ENCODE measurements at regions not wholly inside any gene's neighbourhood (a gene's known extent, or its start where the extent isn't known, plus 50 kb on each side); places are given as distances from the start of the nearest gene placed in this dataset.

- no peak for DNase-seq (ENCODE audit: low read depth, low spot score)
Measured at GRCh38 chr13:70391678-70392077, 283.4 kb upstream of the KLHL1 start.

DNA sequence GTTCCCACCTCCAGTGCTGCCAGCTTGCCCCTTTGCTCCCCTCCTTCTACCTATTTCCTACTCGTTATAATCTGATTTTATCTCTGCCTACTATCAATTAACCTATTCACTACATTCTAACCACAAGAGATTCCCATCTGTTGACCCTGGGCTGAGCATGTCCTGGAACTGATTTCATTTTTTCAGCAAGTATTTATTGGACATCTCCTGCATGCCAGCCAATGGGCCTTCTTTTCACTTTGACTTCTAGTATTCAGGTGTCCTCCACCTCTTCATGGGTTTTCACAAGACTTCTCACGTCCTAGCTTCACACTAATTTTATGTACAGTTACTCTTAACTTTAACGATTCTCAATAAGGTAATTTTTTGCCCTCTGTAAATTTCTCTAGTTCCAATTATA is 282.7 kb upstream of the KLHL1 start:
- no peak for DNase-seq (ENCODE audit: low read depth, low spot score)

DNA sequence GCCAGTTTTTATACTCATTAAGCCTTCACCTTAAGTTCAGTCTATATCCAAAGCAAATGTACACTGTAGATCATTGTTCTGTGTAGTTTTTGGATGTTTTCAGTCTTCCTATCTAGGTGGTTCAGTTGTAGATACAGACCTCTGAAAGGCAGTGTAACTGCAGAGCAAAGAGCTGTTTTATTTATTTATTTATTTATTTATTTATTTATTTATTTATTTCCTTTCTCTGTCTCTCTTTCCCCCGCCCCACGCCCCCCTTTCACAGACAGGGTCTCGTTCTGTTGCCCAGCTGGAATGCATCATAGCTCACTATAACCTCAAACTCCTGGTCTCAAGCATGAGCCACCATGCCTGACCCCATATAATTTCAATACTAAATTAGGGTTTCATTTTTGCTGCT is 281.8 kb upstream of the KLHL1 start:
- no peak for DNase-seq (ENCODE audit: low read depth, low spot score)

GRCh38 chr13:70388935-70389334 is 280.7 kb upstream of the KLHL1 start:
- no peak for DNase-seq (ENCODE audit: low read depth, low spot score)

GRCh38 chr13:70386919-70387318 is 278.7 kb upstream of the KLHL1 start:
- no peak for DNase-seq (ENCODE audit: low read depth, low spot score)

DNA sequence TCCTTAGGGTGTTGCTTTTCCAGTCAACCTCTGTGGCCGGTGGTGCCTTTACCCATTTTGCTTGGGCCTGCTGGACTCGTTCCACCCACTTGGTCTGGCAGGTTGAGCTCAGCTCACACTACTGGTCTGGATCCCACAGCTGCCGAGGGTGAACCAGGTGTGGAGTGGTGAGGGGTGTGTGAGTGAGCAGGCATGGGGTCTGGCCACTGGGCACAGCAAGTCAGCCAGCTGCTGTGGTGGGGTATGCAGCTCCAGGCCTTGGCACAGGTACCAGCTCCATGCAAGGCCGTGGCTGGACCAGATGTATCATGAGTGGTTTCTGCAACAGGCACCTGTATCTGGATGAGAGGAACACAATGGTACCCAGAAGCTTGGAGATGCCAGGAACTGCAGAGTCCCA is 277.6 kb upstream of the KLHL1 start:
- DNase-seq (ENCODE audit: low read depth, low spot score) = no peak

GRCh38 chr13:70384156-70384555 is 275.9 kb upstream of the KLHL1 start:
- DNase-seq (ENCODE audit: low read depth, low spot score) = no peak

DNA sequence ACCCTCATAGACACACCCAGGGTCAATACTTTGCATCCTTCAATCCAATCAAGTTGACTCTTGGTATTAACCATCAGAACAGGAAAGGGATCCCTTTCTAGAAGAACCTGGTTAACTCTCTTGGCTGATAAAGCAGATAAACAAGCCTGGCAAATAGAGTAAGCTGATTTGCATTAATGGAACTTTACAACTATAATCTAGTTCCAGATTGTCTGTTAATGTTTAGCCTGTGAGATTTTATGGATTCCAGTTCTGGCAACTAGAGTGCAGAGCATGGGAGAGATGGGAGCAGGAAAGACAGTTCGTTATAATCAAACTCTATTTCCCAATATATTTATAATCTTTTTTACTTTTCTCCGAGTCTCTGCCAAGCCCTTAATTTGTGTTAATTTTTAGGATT is 272.6 kb upstream of the KLHL1 start:
- DNase-seq (ENCODE audit: low read depth, low spot score) = no peak

DNA sequence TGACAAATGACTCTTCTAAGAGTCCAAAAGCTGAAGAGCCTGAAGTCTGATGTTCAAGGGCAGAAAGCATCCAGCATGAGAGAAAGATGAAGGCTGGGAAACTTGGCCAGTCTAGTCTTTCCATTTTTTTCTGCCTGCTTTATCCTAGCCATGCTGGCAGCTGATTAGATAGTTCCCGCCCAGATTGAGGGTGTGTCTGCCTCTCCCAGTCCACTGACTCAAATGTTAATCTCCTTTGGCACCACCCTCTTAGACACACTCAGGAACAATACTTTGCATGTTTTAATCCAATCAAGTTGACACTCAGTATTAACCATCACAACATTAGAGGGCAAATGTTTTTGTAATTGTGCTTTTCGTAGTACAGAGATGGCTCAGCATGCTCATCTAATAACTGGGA is 267.5 kb upstream of the KLHL1 start:
- no peak for DNase-seq (ENCODE audit: low read depth, low spot score)

- DNase-seq (ENCODE audit: low read depth, low spot score) = no peak
Measured at GRCh38 chr13:70370924-70371323, 262.7 kb upstream of the KLHL1 start.

- no peak for DNase-seq (ENCODE audit: low read depth, low spot score)
Measured at GRCh38 chr13:70366720-70367119, 258.5 kb upstream of the KLHL1 start.

DNA sequence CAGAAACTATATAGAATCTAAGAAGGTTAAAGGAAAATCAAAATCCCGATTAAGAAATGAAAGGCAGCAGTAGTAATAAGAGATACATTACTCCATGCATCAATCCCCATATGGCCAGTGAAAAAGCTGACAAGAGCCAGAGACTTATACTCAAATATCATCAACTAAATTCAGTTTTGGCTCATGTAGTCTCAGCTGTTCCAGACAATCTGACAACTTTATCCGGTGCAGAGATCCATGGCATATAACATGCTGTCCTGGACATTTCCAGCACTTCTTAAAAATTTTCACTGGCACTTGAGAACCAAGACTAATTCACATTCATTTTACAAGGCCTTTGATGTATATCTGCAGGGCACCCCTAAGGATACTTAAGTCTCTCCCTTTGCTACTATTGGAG is 255.7 kb upstream of the KLHL1 start:
- no peak for DNase-seq (ENCODE audit: low read depth, low spot score)

GRCh38 chr13:70362820-70363570 is 254.7 kb upstream of the KLHL1 start:
- DNase-seq (ENCODE audit: low read depth, low spot score) = no peak

DNA sequence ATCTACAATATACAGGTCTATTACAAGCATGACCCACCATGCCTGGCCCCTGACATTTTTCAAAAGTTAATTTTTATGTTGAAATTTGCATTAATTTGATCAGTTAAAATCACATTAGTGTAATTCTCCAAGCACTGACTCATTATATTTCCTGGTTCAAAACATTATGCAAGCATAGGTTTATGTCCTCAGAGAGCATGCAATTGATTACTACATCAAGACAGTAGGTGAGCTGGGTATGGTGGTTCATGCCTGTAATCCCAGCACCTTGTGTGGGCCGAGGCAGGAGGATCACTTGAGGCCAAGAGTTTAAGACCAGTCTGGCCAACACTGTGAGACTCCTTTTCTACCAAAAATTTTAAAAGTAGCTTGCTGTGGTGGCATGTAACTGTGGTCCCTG is 248.8 kb upstream of the KLHL1 start:
- DNase-seq (ENCODE audit: low read depth, low spot score) = no peak

DNA sequence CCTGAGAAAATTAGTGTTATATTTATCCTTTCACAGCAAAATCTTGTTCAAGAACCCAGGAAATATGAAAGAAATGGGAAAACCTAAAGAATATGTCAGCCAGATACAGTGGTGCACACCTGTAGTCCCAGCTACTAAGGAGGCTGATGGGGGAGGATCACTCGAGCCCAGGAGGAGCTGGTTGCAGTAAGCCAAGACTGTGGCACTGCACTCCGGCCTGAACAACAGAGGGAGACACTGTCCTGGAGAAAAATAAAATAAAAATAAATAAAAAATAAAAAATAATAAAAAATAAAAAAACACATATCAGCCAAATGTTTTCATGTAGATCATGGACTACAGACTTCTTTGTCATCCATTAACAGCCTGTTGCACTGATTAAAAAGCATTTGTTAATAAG is 244.8 kb upstream of the KLHL1 start:
- DNase-seq (ENCODE audit: low read depth, low spot score) = no peak

DNA sequence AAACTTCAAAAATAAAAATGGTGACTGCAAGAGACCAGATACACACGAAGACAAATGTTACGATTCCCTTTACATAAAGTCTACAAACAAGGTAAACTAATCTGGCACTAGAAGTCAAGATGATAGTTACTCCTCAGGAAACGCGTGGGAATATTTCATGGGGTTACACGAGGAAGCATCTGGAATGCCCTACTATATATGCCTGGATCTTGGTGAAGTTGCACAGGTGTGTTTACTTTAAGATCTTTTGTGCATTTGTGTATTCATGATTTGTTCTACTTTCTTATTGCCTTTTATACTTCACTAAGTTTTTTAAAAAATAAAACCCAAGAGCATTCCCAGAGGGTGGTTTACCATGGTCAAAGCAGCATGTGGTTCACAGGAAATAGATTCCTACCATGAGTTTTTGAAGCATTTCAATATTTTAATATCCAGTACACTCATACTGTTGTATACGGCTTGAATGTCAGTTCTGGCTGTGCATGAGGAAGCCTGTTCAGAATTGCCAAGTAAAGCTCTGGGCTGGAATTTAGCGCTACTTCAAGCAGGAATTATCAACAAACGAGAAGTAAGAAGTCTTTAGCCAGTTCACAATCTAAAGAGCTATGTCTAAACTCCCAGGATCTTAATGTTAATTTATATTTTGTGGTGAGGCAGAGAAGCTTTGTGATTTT is 239.8 kb upstream of the KLHL1 start:
- no peak for DNase-seq (ENCODE audit: low read depth, low spot score)

DNA sequence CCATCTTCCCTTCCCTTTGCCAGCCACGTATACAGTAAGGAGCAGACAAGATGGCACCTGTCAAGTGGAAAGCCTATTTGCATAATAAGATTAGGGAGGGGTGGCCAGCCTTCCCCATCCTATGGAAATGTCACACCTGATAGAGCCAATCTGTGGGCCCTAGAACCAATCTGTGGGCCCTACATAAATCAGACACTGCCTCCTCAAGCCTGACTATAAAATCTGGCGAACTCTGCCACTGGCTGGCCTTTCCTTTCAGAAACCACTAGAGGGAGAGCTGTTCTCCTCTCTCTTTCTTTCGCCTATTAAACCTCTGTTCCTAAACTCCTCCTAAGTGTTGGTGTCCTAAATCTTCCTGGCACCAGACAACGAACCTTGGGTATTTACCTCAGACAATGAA is 231.5 kb upstream of the KLHL1 start:
- DNase-seq (ENCODE audit: low read depth, low spot score) = no peak

- no peak for DNase-seq (ENCODE audit: low read depth, low spot score)
Measured at GRCh38 chr13:70338609-70339008, 230.4 kb upstream of the KLHL1 start.

DNA sequence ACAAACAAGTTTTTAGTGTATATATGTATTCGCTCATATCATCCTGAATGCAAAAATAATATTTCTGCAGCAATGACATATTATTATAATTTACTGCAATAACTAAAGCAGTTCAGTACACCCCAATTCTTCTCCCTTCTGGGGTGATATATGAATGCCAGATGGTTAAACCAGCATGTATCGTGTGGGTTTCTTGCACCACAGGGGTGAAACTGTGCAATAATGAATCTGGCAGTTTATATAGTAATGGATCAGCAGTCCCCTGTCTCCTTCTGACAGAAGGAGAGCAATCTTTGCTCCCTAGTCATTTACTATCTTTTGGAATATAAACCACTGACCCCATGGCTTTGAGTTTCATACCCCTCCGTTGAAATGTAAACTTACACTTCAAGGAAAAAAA is 228.6 kb upstream of the KLHL1 start:
- DNase-seq (ENCODE audit: low read depth, low spot score) = no peak

GRCh38 chr13:70333752-70334151 is 225.5 kb upstream of the KLHL1 start:
- no peak for DNase-seq (ENCODE audit: low read depth, low spot score)

DNA sequence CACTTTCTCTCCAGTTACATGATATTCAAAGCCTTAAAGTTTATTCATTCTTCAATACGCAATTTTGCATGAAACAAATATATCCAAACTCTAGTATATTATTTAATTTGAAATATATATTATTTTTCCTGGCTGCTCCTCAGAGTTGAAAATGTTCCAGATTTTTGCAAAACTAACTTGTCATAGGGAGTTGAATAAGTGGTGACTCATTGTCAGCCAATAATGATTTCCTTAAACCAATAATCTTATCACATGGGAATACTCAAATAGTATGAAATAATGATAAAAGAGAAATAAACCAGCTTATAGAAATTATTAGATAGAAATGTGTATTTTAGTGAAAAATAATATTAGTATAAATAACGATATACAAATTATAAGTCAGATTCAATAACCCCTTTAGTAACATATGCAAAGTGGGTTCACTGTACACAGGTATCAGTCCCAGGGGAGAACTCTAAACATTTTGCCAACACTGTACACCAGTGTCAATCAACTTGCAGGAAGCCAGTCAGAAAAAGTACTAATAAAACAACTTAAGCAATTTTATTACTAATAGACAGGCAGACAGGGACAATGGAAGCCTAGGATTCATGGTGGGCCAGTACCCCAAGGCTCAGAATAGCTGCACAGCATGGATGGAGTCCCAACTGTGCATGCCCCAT is 222.6 kb upstream of the KLHL1 start:
- no peak for DNase-seq (ENCODE audit: low read depth, low spot score)

- DNase-seq (ENCODE audit: low read depth, low spot score) = no peak
Measured at GRCh38 chr13:70324519-70324918, 216.3 kb upstream of the KLHL1 start.

- DNase-seq (ENCODE audit: low read depth, low spot score) = no peak
Measured at GRCh38 chr13:70311191-70311590, 202.9 kb upstream of the KLHL1 start.
